Keratinocyte (primary cell): ENCODE measurements at regions not wholly inside any gene's neighbourhood (a gene's known extent, or its start where the extent isn't known, plus 50 kb on each side); places are given as distances from the start of the nearest gene placed in this dataset.

Source experiments
- DNase-seq: peaks from one replicate; pipeline ENCODE4 v3.0.0-alpha.2; 2011; ENCODE audit warnings: low read depth, missing footprints, low spot score
- FAIRE-seq: peaks from 2 replicates; lab custom pipeline; 2011; peaks lifted over from hg19 to GRCh38; lab: Jason Lieb, UNC
- H2AFZ ChIP-seq: 2 replicates; pipeline ENCODE4 v1.6.0; 2012; ENCODE audit warnings: low read length, control low read depth, inconsistent platforms; ENCODE audit not compliant: control insufficient read depth
- H3K27ac ChIP-seq: 2 replicates; pipeline ENCODE4 v1.5.1; 2011; ENCODE audit warnings: low read length; ENCODE audit not compliant: control insufficient read depth, insufficient read depth
- H3K27me3 ChIP-seq: 3 replicates; pipeline ENCODE4 v1.6.0; 2011; ENCODE audit warnings: low read length; ENCODE audit not compliant: control insufficient read depth, insufficient read depth; ENCODE audit errors: extremely low read depth
- H3K36me3 ChIP-seq, 2 experiments: 2 replicates in 1 of 2; 3 replicates in 1 of 2; pipeline ENCODE4 v1.5.1; 2011; ENCODE audit warnings: low read length in 2 of 2, mild to moderate bottlenecking in 1 of 2; ENCODE audit not compliant: control insufficient read depth in 2 of 2, insufficient read depth in 2 of 2; ENCODE audit errors: extremely low read depth in 1 of 2
- H3K4me1 ChIP-seq: 3 replicates; pipeline ENCODE4 v1.5.1; 2011; ENCODE audit warnings: low read length; ENCODE audit not compliant: control insufficient read depth, insufficient read depth; ENCODE audit errors: extremely low read depth
- H3K4me2 ChIP-seq: 3 replicates; pipeline ENCODE4 v1.6.0; 2011; ENCODE audit warnings: low read depth, low read length; ENCODE audit not compliant: control insufficient read depth, insufficient read depth; ENCODE audit errors: extremely low read depth
- H3K4me3 ChIP-seq, 3 experiments: fragments of 200-600 bp in 1 of 3; sonication (generic) in 1 of 3; 2 replicates in 2 of 3; 3 replicates in 1 of 3; pipeline ENCODE4 v1.5.1; 2011 to 2016; ENCODE audit warnings: low read length in 3 of 3, mild to moderate bottlenecking in 3 of 3, control low read depth in 2 of 3, inconsistent platforms in 1 of 3, low read depth in 1 of 3, mixed read lengths in 1 of 3, mixed run types in 1 of 3, moderate library complexity in 1 of 3; ENCODE audit not compliant: control insufficient read depth in 2 of 3, insufficient read depth in 2 of 3; ENCODE audit errors: extremely low read depth in 1 of 3
- H3K79me2 ChIP-seq: 2 replicates; pipeline ENCODE4 v1.6.0; 2012; ENCODE audit warnings: low read length; ENCODE audit not compliant: control insufficient read depth, insufficient read depth
- H3K9ac ChIP-seq: 3 replicates; pipeline ENCODE4 v1.6.0; 2011; ENCODE audit warnings: low read length; ENCODE audit not compliant: control insufficient read depth, insufficient read depth; ENCODE audit errors: extremely low read depth
- H3K9me1 ChIP-seq: 3 replicates; pipeline ENCODE4 v1.6.0; 2011; ENCODE audit warnings: low read length; ENCODE audit not compliant: control insufficient read depth, insufficient read depth; ENCODE audit errors: extremely low read depth
- H3K9me3 ChIP-seq: 2 replicates; pipeline ENCODE4 v1.5.1; 2012; ENCODE audit warnings: low read depth, low read length; ENCODE audit not compliant: control insufficient read depth
- H4K20me1 ChIP-seq: 3 replicates; pipeline ENCODE4 v1.6.0; 2011; ENCODE audit warnings: low read length; ENCODE audit not compliant: control insufficient read depth, insufficient read depth; ENCODE audit errors: extremely low read depth
- EZH2 ChIP-seq: IDR thresholded peaks from one replicate; pipeline ENCODE4 v1.6.1; 2012; ENCODE audit warnings: inconsistent platforms, mild to moderate bottlenecking, low read length, moderate library complexity
- dilution Hi-C: fragments of 300-500 bp; cut with MboI; formaldehyde crosslinking; loops from one replicate; pipeline ENCODE4 v1.7.0; 2020; ENCODE audit warnings: low sequenced_read_pairs; ENCODE audit not compliant: extremely low pct_ligation_motif_present
- TF ChIP-seq, protein P1 (sequence below), 3 experiments: IDR thresholded peaks in 1 of 3; conservative IDR thresholded peaks in 1 of 3; optimal IDR thresholded peaks in 1 of 3; 2 replicates in 2 of 3; 3 replicates in 1 of 3; pipeline versions ENCODE3 to v1.5.1; 2011; ENCODE audit warnings: low read length in 3 of 3, mild to moderate bottlenecking in 3 of 3, moderate library complexity in 2 of 3, control low read depth in 1 of 3, inconsistent platforms in 1 of 3; ENCODE audit not compliant: insufficient read depth in 2 of 3; ENCODE audit errors: extremely low read depth in 1 of 3

DNA sequence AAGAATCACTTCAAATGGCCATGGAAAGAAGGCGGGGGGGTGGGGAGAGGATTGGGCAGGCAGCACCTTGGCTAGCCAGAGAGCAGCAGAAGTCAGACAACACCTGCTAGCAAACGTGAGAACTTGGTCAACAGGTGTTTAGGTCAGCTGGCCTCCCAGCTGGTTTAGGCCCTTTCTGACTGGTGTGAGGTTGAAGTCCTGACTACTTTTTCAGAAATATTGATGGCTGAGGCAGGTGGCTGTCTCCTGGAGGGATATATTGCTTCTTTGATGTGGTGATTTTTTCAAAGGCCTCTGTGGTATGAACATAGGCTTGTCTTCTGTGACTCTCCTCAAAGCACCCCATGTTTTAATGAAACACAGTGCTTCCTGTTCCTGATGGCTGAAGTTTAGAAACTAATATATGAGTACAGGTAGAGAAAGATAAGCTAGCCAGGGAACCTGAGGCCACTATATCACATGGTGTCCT is 238.2 kb upstream of the SSTR1 start:
- dilution Hi-C loops: no loop called here
- Histone ChIP-seq H2AFZ (no peak overlapping the region), H3K4me1 (no peaks in the 10 kb centered on the region), H4K20me1 (no peaks in the 10 kb centered on the region), H3K79me2 (no peaks in the 10 kb centered on the region), H3K9me3 (no peaks in the 10 kb centered on the region), H3K36me3 (no peaks in the 10 kb centered on the region), H3K4me2 (no peak overlapping the region), H3K27me3 (no peaks in the 10 kb centered on the region), H3K4me3 (no peak overlapping the region), H3K27ac (no peak overlapping the region), H3K9ac (no peak overlapping the region), H3K9me1 (no peaks in the 10 kb centered on the region)
- TF ChIP-seq EZH2: no peak
- TF ChIP-seq, protein P1, sequence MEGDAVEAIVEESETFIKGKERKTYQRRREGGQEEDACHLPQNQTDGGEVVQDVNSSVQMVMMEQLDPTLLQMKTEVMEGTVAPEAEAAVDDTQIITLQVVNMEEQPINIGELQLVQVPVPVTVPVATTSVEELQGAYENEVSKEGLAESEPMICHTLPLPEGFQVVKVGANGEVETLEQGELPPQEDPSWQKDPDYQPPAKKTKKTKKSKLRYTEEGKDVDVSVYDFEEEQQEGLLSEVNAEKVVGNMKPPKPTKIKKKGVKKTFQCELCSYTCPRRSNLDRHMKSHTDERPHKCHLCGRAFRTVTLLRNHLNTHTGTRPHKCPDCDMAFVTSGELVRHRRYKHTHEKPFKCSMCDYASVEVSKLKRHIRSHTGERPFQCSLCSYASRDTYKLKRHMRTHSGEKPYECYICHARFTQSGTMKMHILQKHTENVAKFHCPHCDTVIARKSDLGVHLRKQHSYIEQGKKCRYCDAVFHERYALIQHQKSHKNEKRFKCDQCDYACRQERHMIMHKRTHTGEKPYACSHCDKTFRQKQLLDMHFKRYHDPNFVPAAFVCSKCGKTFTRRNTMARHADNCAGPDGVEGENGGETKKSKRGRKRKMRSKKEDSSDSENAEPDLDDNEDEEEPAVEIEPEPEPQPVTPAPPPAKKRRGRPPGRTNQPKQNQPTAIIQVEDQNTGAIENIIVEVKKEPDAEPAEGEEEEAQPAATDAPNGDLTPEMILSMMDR (optimal IDR thresholded peaks at IDR 0.05 in 1 of 3, IDR thresholded peaks at IDR 0.05 in 1 of 3, conservative IDR thresholded peaks at IDR 0.05 in 1 of 3; ENCODE audit: extremely low read depth in 1 of 3, insufficient read depth in 2 of 3, low read length in 3 of 3): no peak
- FAIRE-seq (no peak), DNase-seq (no peak)

DNA sequence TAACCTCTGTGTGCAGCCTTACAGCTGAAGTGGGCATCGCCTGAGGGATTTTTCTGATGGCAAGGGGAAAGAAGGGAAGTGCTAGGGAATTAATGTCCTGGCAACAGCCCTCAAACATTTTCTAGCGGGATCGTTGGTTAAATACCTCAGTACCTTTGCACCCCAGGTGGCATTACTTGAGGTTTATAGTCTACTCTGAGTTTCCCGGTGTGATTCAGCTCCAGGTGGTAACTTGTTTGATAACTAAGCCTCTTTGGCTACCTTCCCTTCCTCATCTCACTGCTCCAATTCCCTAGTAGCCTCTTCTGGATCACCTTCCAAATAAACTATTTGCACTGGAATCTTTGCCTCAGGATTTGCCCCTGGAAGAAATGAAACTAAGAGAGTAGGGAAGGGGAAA is 237.0 kb upstream of the SSTR1 start:
- Histone ChIP-seq H3K4me3 (no peak overlapping the region), H3K4me2 (no peak overlapping the region), H4K20me1 (no peaks in the 10 kb centered on the region), H3K36me3 (no peaks in the 10 kb centered on the region), H2AFZ (no peak overlapping the region), H3K79me2 (no peaks in the 10 kb centered on the region), H3K4me1 (no peaks in the 10 kb centered on the region), H3K9me3 (no peaks in the 10 kb centered on the region), H3K9me1 (no peaks in the 10 kb centered on the region), H3K27me3 (no peaks in the 10 kb centered on the region), H3K9ac (no peak overlapping the region), H3K27ac (no peak overlapping the region)
- FAIRE-seq: no peak
- DNase-seq: no peak
- TF ChIP-seq, protein P1 (optimal IDR thresholded peaks at IDR 0.05 in 1 of 3, IDR thresholded peaks at IDR 0.05 in 1 of 3, conservative IDR thresholded peaks at IDR 0.05 in 1 of 3; ENCODE audit: extremely low read depth in 1 of 3, insufficient read depth in 2 of 3, low read length in 3 of 3): no peak
- dilution Hi-C loops: no loop called here
